MG63 (cell line): ENCODE measurements at regions not wholly inside any gene's neighbourhood (a gene's known extent, or its start where the extent isn't known, plus 50 kb on each side); places are given as distances from the start of the nearest gene placed in this dataset.
"Not testable (repeated sequence)": the region's sequence is repeated elsewhere in the genome, so short reads cannot be mapped to it uniquely, and the experiment has no call there.

Experiments
- DNase-seq: peaks from one replicate; pipeline ENCODE4 v3.0.0-alpha.2; 2020
- H3K27me3 ChIP-seq: fragments of 250-450 bp; sonication (Bioruptor Pico); 2 replicates; pipeline ENCODE4 v1.5.1; 2020; ENCODE audit warnings: mild to moderate bottlenecking, moderate library complexity
- H3K36me3 ChIP-seq: fragments of 250-450 bp; sonication (Bioruptor Pico); 2 replicates; pipeline ENCODE4 v1.5.1; 2020; ENCODE audit warnings: mild to moderate bottlenecking, moderate library complexity
- H3K4me3 ChIP-seq: fragments of 250-450 bp; sonication (Bioruptor Pico); 2 replicates; pipeline ENCODE4 v1.5.1; 2020; ENCODE audit warnings: mild to moderate bottlenecking, moderate library complexity
- H3K9me3 ChIP-seq: fragments of 250-450 bp; sonication (Bioruptor Pico); 2 replicates; pipeline ENCODE4 v1.5.1; 2020; ENCODE audit warnings: mild to moderate bottlenecking, moderate library complexity

- no peak for DNase-seq
- Histone ChIP-seq H3K27me3 (no peaks in the 10 kb centered on the region), H3K4me3 (no peak overlapping the region), H3K9me3 (no peaks in the 10 kb centered on the region), H3K36me3 (no peaks in the 10 kb centered on the region)
These were observed 173.5 kb downstream of the C16orf95 start for GRCh38 chr16:87143661-87144121.

GRCh38 chr16:87144232-87144631 is 173.0 kb downstream of the C16orf95 start:
- DNase-seq = no peak
- Histone ChIP-seq H3K27me3 (no peaks in the 10 kb centered on the region), H3K4me3 (no peak overlapping the region), H3K36me3 (no peaks in the 10 kb centered on the region), H3K9me3 (no peaks in the 10 kb centered on the region)

GRCh38 chr16:87145181-87146176 is 171.7 kb downstream of the C16orf95 start:
- Histone ChIP-seq H3K4me3 (no peak overlapping the region), H3K36me3 (no peaks in the 10 kb centered on the region)

GRCh38 chr16:87146676-87147075 is 170.5 kb downstream of the C16orf95 start:
- Histone ChIP-seq H3K27me3 (no peaks in the 10 kb centered on the region), H3K4me3 (no peak overlapping the region), H3K36me3 (no peaks in the 10 kb centered on the region), H3K9me3 (no peaks in the 10 kb centered on the region)
- DNase-seq = no peak

More at GRCh38 chr16:87145181-87146176, 171.7 kb downstream of the C16orf95 start:
- H3K27me3 ChIP-seq = no peaks in the 10 kb centered on the region
- DNase-seq = peak; percentile 91
- H3K9me3 ChIP-seq = no peaks in the 10 kb centered on the region

GRCh38 chr16:87149051-87149450 is 168.1 kb downstream of the C16orf95 start:
- no peaks in the 10 kb centered on the region for H3K27me3 ChIP-seq
- no peak overlapping the region for H3K4me3 ChIP-seq
- peak; percentile 28 for DNase-seq
- no peaks in the 10 kb centered on the region for H3K9me3 ChIP-seq
- no peaks in the 10 kb centered on the region for H3K36me3 ChIP-seq

- Histone ChIP-seq H3K27me3 (no peaks in the 10 kb centered on the region), H3K9me3 (no peaks in the 10 kb centered on the region), H3K36me3 (no peaks in the 10 kb centered on the region), H3K4me3 (no peak overlapping the region)
- DNase-seq = no peak
These were observed 166.9 kb downstream of the C16orf95 start for GRCh38 chr16:87150262-87150661.

GRCh38 chr16:87150681-87151280 is 166.4 kb downstream of the C16orf95 start:
- no peak for DNase-seq
- Histone ChIP-seq H3K36me3 (no peaks in the 10 kb centered on the region), H3K27me3 (no peaks in the 10 kb centered on the region), H3K9me3 (no peaks in the 10 kb centered on the region), H3K4me3 (no peak overlapping the region)

GRCh38 chr16:87152221-87152755 is 164.9 kb downstream of the C16orf95 start:
- H3K27me3 ChIP-seq = no peaks in the 10 kb centered on the region
- H3K9me3 ChIP-seq = no peaks in the 10 kb centered on the region
- no peak overlapping the region for H3K4me3 ChIP-seq
- H3K36me3 ChIP-seq = no peaks in the 10 kb centered on the region
- DNase-seq = no peak

GRCh38 chr16:87153326-87153725 is 163.9 kb downstream of the C16orf95 start:
- Histone ChIP-seq H3K4me3 (no peak overlapping the region), H3K27me3 (no peaks in the 10 kb centered on the region), H3K9me3 (no peaks in the 10 kb centered on the region), H3K36me3 (no peaks in the 10 kb centered on the region)
- DNase-seq = no peak

- DNase-seq, H3K36me3 ChIP-seq: not testable (repeated sequence)
These were observed 161.9 kb downstream of the C16orf95 start for GRCh38 chr16:87155315-87155714.

GRCh38 chr16:87156195-87156594 is 161.0 kb downstream of the C16orf95 start:
- H3K36me3 ChIP-seq = no peaks in the 10 kb centered on the region
- H3K4me3 ChIP-seq = no peak overlapping the region
- no peaks in the 10 kb centered on the region for H3K9me3 ChIP-seq
- H3K27me3 ChIP-seq = no peaks in the 10 kb centered on the region
- DNase-seq = no peak

More at GRCh38 chr16:87155315-87155714, 161.9 kb downstream of the C16orf95 start:
- not testable (repeated sequence) for H3K4me3 ChIP-seq, H3K27me3 ChIP-seq, H3K9me3 ChIP-seq

GRCh38 chr16:87160234-87160636 is 157.0 kb downstream of the C16orf95 start:
- no peaks in the 10 kb centered on the region for H3K27me3 ChIP-seq
- H3K4me3 ChIP-seq = no peak overlapping the region
- H3K9me3 ChIP-seq = no peaks in the 10 kb centered on the region
- DNase-seq = no peak
- no peaks in the 10 kb centered on the region for H3K36me3 ChIP-seq

- no peaks in the 10 kb centered on the region for H3K9me3 ChIP-seq
- no peak for DNase-seq
- H3K4me3 ChIP-seq = no peak overlapping the region
- H3K36me3 ChIP-seq = no peaks in the 10 kb centered on the region
- no peaks in the 10 kb centered on the region for H3K27me3 ChIP-seq
These were observed 156.4 kb downstream of the C16orf95 start for GRCh38 chr16:87160701-87161337.

- H3K36me3 ChIP-seq, H3K9me3 ChIP-seq, DNase-seq, H3K27me3 ChIP-seq, H3K4me3 ChIP-seq: not testable (repeated sequence)
These were observed 155.8 kb downstream of the C16orf95 start for GRCh38 chr16:87161410-87161809.

GRCh38 chr16:87161822-87162676 is 155.1 kb downstream of the C16orf95 start:
- Histone ChIP-seq H3K4me3 (no peak overlapping the region), H3K36me3 (no peaks in the 10 kb centered on the region), H3K9me3 (no peaks in the 10 kb centered on the region), H3K27me3 (no peaks in the 10 kb centered on the region)
- no peak for DNase-seq

- not testable (repeated sequence) for H3K36me3 ChIP-seq, H3K4me3 ChIP-seq, H3K27me3 ChIP-seq, DNase-seq, H3K9me3 ChIP-seq
These were observed 154.4 kb downstream of the C16orf95 start for GRCh38 chr16:87162799-87163198.
